MM.1S (cell line): ENCODE measurements at regions not wholly inside any gene's neighbourhood (a gene's known extent, or its start where the extent isn't known, plus 50 kb on each side); places are given as distances from the start of the nearest gene placed in this dataset.

Source experiments
- DNase-seq: peaks from one replicate; pipeline ENCODE4 v3.0.0-alpha.2; 2015
- H2AFZ ChIP-seq: fragments of 300-600 bp; sonication (generic); 2 replicates; pipeline ENCODE4 v1.6.0; 2016; ENCODE audit warnings: antibody characterized with exemption, low read length
- H3F3A ChIP-seq: fragments of 300-600 bp; sonication (generic); 2 replicates; pipeline ENCODE4 v1.6.1; 2016; ENCODE audit warnings: mild to moderate bottlenecking, antibody characterized with exemption, low read length, moderate library complexity, mixed read lengths; ENCODE audit not compliant: insufficient read depth
- H3K27ac ChIP-seq: fragments of 300-600 bp; sonication (generic); 2 replicates; pipeline ENCODE4 v1.5.1; 2016; ENCODE audit warnings: mild to moderate bottlenecking, low read length
- H3K27me3 ChIP-seq: fragments of 300-600 bp; sonication (generic); replicated peaks from 2 replicates; pipeline ENCODE4 v1.6.0; 2016; ENCODE audit warnings: low read length; ENCODE audit not compliant: insufficient read depth
- H3K36me3 ChIP-seq: fragments of 300-600 bp; sonication (generic); replicated peaks from 2 replicates; pipeline ENCODE4 v1.6.1; 2016; ENCODE audit warnings: mild to moderate bottlenecking, low read length, mixed read lengths; ENCODE audit not compliant: insufficient read depth
- H3K4me1 ChIP-seq: fragments of 300-600 bp; sonication (generic); 2 replicates; pipeline ENCODE4 v1.6.1; 2016; ENCODE audit warnings: low read length, mixed read lengths
- H3K4me2 ChIP-seq: fragments of 300-600 bp; sonication (generic); 2 replicates; pipeline ENCODE4 v1.6.0; 2016; ENCODE audit warnings: low read depth, low read length
- H3K4me3 ChIP-seq: fragments of 300-600 bp; sonication (generic); 2 replicates; pipeline ENCODE4 v1.5.1; 2016; ENCODE audit warnings: low read length, mixed read lengths
- H3K79me2 ChIP-seq: fragments of 300-600 bp; sonication (generic); 2 replicates; pipeline ENCODE4 v1.6.1; 2016; ENCODE audit warnings: mixed run types, low read length, mixed read lengths
- H3K9ac ChIP-seq: fragments of 300-600 bp; sonication (generic); 2 replicates; pipeline ENCODE4 v1.6.1; 2016; ENCODE audit warnings: low read length, mixed read lengths
- H3K9me2 ChIP-seq: fragments of 300-600 bp; sonication (generic); replicated peaks from 2 replicates; pipeline ENCODE4 v1.6.1; 2016; ENCODE audit warnings: mild to moderate bottlenecking, low read length, mixed read lengths; ENCODE audit not compliant: insufficient read depth
- H3K9me3 ChIP-seq: fragments of 300-600 bp; sonication (generic); replicated peaks from 2 replicates; pipeline ENCODE4 v1.6.1; 2016; ENCODE audit warnings: mild to moderate bottlenecking, low read length, mixed read lengths; ENCODE audit not compliant: insufficient read depth
- H4K20me1 ChIP-seq: fragments of 300-600 bp; sonication (generic); 2 replicates; pipeline ENCODE4 v1.6.1; 2016; ENCODE audit warnings: mild to moderate bottlenecking, low read length, moderate library complexity, mixed read lengths; ENCODE audit not compliant: insufficient read depth
- CTCF ChIP-seq: fragments of 300-600 bp; sonication (generic); IDR thresholded peaks from 2 replicates; pipeline ENCODE4 v1.5.1; 2016; ENCODE audit warnings: antibody characterized with exemption, low read length, mixed read lengths
- EZH2 ChIP-seq: fragments of 300-600 bp; sonication (generic); optimal IDR thresholded peaks from 2 replicates; pipeline ENCODE3; 2017; ENCODE audit warnings: low read depth, mild to moderate bottlenecking, antibody characterized with exemption, low read length, mixed read lengths
- EZH2phosphoT487 ChIP-seq: fragments of 300-600 bp; sonication (generic); IDR thresholded peaks from 2 replicates; pipeline ENCODE4 v1.6.1; 2018; ENCODE audit warnings: antibody characterized with exemption, low read length

- Histone ChIP-seq H2AFZ (no peak overlapping the region), H3K27ac (no peak overlapping the region), H3K79me2 (no peaks in the 10 kb centered on the region), H4K20me1 (no peaks in the 10 kb centered on the region), H3K9me2 (no peaks in the 10 kb centered on the region), H3K27me3 (no peaks in the 10 kb centered on the region), H3K4me3 (no peak overlapping the region), H3K4me1 (no peaks in the 10 kb centered on the region), H3K36me3 (no peaks in the 10 kb centered on the region), H3K9me3 (no peaks in the 10 kb centered on the region), H3F3A (no peaks in the 10 kb centered on the region), H3K4me2 (no peak overlapping the region), H3K9ac (no peak overlapping the region)
- no peak for TF ChIP-seq EZH2
- TF ChIP-seq EZH2phosphoT487 = no peak
- no peak for TF ChIP-seq CTCF
- no peak for DNase-seq
These were observed 156.0 kb upstream of the BACE2 start for GRCh38 chr21:41011951-41012366.

GRCh38 chr21:41012425-41012824 is 155.5 kb upstream of the BACE2 start:
- H3K79me2 ChIP-seq = no peaks in the 10 kb centered on the region
- no peak for DNase-seq
- no peaks in the 10 kb centered on the region for H3K36me3 ChIP-seq
- no peak overlapping the region for H2AFZ ChIP-seq
- no peak overlapping the region for H3K4me3 ChIP-seq
- no peak overlapping the region for H3K4me2 ChIP-seq
- TF ChIP-seq EZH2 (no peak), CTCF (no peak), EZH2phosphoT487 (no peak)
- no peaks in the 10 kb centered on the region for H3K4me1 ChIP-seq
- H3K9me2 ChIP-seq = no peaks in the 10 kb centered on the region
- no peaks in the 10 kb centered on the region for H4K20me1 ChIP-seq
- H3K27me3 ChIP-seq = no peaks in the 10 kb centered on the region
- H3F3A ChIP-seq = no peaks in the 10 kb centered on the region
- no peaks in the 10 kb centered on the region for H3K9me3 ChIP-seq
- no peak overlapping the region for H3K9ac ChIP-seq
- H3K27ac ChIP-seq = no peak overlapping the region

GRCh38 chr21:41016472-41016871 is 151.5 kb upstream of the BACE2 start:
- H3K27me3 ChIP-seq = no peaks in the 10 kb centered on the region
- H4K20me1 ChIP-seq = no peaks in the 10 kb centered on the region
- DNase-seq = no peak
- H3K4me3 ChIP-seq = no peak overlapping the region
- H3K9me2 ChIP-seq = no peaks in the 10 kb centered on the region
- TF ChIP-seq EZH2 (no peak), CTCF (no peak), EZH2phosphoT487 (no peak)
- no peak overlapping the region for H2AFZ ChIP-seq
- H3K79me2 ChIP-seq = no peaks in the 10 kb centered on the region
- no peaks in the 10 kb centered on the region for H3K36me3 ChIP-seq
- no peak overlapping the region for H3K4me2 ChIP-seq
- no peak overlapping the region for H3K9ac ChIP-seq
- H3K27ac ChIP-seq = no peak overlapping the region
- no peaks in the 10 kb centered on the region for H3K9me3 ChIP-seq
- H3F3A ChIP-seq = no peaks in the 10 kb centered on the region
- H3K4me1 ChIP-seq = no peaks in the 10 kb centered on the region
